NCI-H748 (cell line): ENCODE measurements at regions not wholly inside any gene's neighbourhood (a gene's known extent, or its start where the extent isn't known, plus 50 kb on each side); places are given as distances from the start of the nearest gene placed in this dataset.

Source experiments
- DNase-seq: peaks from one replicate; lab custom pipeline; 2025; ENCODE audit not compliant: unreplicated experiment; lab: John Stamatoyannopoulos, UW

DNA sequence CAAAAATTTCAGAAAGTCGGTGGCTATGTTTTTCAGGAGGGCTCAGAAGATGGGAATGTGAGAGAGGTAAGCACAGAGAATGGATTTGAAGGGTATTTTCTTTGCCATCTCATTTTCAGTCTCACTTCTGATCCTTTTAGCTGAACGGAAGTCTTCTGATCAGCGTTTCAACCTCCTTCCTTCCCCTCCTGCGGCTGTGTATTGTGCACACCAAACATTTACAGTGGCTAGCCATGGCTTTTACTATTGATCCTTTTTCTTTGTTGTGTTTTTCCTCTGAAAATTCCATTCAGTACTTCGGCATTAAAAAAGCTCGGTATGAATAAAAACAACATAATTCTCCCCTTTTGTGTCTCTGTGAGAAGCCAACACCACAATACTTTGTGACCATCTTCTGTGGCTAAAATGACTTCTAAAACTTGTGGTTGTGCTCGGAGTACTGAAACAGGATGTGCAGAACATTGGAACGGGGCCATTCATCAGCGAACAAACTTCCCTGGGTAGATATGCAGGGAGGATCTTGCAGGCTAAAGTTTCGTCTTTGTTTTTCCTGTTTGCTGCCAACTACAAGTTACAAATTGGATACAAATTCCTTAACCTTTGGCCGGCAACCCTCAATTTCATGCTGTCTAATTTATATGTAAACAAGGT, 260.8 kb upstream of the FAM98A start:
- DNase-seq: no peak

DNA sequence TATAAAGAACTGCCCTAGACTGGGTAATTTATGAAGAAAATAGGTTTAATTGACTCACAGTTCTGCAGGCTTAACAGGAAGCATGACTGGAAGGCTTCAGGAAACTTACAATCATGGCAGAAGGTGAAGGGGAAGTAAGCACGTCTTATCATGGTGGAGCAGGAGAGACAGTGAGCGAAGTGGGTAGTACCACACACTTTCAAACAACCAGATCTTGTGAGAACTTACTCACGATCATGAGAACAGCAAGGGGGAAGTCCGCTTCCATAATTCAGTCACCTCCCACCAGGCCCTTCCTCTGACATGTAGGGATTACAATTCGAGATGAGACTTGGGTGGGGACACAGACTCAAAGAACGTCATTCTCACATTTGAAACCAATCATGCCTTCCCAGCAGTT, 260.1 kb upstream of the FAM98A start:
- DNase-seq: no peak

DNA sequence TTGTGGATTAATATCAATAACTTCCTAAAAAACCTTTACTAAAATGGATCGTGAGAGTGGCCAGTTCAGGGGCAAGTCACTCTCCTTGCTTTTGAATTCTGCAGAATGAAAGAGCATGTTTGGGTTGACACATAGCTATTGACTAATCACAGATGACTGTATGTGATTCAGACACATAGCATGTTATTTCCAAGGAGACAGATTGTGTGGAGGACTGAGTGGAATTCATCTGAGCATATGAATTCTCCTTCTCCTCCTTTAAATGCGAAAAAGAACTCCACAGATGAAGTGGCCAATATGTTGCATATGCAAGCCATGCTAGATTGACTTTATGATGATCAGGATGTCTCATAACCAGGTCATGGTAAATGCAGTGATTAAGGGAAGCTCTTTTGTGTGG, 249.4 kb upstream of the FAM98A start:
- DNase-seq: no peak

DNA sequence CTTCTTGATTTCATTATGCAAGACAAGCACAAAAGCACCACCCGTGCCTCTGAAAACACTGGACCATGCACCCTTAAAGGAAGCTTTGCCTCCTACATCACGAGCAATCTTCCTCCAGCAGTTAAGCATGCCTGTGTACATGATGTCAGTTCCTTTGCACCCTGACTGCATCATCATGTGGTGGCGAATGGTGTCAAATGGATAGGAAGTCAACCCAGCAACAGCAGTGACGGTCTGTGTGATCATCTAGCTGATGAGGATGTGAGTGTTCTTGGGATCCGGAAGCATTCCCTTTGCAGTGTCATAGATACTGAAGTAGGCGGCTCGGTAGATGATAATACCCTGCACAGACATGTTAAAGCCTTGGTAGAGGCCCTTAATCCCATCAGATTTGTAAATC, 240.7 kb upstream of the FAM98A start:
- no peak for DNase-seq

DNA sequence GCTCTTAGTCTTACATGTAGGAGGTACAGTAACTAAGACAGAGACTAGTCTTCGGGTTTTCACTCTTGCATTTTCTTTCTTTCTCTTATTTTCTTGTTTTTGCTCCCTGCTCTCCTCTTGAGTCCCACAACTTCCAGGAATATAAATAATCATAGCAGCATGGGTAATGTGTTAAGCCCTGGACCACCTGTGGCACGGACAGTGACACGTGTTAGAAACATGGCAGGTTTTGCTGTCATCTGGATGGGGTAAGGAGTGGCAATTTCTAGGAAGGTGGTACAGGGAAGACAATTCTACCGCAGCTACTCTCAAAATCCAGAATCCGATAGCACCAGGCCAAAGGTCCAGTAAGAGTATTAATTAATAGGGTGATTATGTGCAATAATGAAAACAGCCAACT, 237.5 kb upstream of the FAM98A start:
- no peak for DNase-seq

DNA sequence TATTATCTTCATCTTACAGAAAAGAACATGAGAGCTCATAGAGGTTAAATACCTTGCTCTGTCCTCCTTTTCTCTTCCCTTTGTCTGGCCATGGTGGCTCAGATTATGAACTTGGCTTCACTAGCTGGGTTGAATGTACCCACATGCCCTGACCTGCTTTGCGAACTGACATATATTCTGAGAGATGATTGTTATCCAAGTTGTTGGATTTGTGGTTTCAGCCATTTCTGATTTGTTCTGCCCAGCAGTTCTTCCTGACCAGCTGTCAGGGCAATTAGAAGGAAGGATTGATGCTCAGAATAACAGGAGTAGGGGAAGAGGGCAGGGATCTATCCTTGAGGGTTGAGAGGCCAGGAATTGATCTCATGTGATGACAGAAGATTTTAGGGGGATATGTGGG, 236.8 kb upstream of the FAM98A start:
- no peak for DNase-seq

DNA sequence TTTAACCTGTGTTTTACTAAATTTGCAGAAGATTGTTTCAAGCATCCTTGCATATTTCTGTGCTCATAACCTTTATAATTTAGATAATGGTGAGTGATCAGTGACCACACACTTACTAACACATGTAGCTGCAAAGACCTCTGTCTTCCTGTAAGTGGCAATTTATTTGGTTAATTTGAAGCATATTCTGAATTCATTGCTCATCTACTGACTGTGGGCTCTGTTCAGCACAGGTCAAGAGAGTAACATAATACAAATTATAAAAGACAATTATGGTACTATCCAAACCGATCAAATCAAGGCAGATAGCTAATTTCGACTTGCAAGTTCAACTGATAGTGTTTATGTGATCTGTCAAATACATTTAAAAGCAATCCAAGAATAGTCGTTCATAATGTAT, 223.9 kb upstream of the FAM98A start:
- DNase-seq: no peak

DNA sequence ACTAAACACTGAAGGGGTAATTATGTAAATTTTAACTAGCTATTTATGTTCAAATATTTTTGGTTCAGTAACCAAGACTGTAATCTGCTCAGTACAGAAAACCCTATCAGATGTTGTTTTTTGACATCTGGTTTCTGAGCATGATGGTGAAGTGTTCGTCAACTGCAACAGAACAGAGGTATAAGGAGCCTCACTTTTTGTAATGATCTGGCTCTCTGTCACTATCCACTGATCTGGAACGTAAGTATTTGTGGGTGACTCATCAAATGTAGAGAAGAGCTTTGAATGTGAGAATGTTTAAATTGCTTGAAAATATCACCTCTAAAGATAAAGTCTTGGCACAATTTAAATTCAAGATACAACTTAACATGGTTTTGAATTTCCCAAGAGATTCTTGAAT, 213.6 kb upstream of the FAM98A start:
- DNase-seq: no peak

DNA sequence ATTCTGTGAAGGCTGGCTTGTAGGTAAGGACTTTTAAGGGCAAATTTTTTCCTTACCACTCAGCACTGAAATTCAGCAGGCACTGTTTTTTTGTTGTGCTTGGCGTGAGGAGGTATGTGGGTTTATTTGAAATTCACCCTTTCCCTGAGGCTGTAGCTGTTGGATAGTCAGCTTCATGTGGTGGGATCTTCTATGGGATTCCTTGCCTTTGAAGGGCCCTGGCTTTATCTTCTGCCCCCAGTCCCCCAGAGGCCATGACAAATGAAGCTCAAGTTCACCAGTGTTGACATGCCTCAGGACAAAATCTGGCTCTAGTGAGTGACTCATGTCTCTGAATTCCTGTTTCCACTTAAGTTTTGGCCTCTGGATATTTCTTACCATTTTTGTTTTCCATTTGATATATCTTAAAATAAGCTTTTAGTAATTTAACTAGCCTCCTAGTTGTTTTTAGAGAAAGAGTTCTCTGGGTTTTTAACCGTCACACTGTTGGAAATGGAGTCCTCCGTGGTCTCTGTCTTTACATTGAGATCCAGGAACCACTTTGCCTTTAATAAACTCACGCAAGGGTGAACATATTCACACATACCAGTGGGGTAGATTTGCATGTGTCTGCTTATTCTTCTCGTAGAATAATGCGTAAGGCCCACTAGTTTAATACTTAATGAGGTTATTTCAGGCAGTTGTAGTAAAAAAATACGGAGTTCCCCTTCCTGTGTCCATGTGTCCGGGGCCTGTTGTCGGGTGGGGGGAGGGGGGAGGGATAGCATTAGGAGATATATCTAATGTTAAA, 211.1 kb upstream of the FAM98A start:
- no peak for DNase-seq

DNA sequence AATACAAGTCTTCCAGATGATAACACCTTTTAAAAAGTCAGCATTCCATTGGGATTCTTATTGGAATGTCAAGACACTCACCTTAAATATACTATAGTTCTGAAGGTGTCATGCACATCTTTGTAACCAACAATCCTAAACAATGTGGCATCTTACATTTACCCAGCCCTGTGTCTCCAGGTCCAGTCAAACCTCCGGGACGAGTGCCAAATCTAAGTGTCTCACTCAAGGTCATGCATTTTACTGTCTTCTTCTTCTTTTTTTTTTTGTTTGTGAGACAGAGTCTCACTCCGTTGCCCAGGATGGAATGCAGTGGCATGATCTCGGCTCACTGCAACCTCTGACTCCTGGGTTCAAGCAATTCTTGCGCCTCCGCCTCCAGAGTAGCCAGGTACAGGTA, 206.9 kb upstream of the FAM98A start:
- DNase-seq: no peak

DNA sequence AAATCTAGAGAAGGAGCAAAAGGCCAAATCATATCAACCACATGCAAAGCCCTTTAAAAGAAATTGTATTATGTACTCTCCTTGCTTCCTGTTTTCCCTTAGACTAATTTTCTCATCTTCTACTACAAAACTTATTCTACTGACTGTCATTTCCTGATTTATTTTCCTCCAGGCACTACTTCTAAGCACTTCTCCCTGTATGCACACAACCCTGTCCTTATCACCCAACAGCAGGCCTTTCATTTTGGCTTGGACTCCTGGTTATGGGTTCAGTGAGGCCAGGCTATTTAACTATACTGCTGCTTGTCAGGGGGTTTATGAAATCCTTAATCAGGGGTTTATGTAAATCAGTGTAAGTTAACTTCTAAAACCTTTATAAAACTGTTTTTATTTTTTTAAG, 205.1 kb upstream of the FAM98A start:
- no peak for DNase-seq

DNA sequence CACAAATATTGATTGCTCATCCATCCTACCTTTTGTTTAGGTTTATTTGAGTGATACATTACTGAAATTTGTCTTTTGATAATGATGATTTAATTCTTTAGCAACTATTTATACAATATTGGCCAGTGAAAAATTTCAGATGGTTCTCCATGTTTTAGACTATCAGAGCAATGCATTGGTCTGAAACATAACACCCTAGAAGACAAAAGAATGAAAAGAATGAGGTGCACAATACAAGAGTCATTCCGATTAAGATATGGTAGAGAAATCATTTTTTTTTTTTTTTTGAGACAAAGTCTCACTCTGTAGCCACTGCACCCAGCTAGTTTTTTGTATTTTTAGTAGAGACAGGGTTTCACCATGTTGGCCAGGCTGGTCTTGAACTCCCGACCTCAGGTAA, 197.4 kb upstream of the FAM98A start:
- no peak for DNase-seq

DNA sequence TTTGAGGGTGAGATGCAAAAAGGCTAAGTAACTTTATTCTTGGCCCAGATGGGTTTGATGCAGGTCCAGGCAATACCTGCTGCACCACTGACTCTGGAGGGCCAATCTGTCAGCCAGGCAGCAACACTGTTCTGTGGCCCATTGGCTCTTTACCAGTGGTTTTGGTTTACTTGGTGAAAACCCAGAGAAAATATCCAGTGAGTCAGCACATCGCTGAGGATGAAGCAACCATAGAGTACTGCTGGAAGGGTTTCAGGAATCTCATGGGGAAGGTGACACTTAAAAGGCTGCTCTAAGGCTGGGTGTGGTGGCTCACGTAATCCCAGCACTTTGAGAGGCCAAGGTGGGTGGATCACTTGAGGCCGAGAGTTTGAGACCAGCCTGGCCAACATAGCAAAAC, 192.5 kb upstream of the FAM98A start:
- DNase-seq: no peak

DNA sequence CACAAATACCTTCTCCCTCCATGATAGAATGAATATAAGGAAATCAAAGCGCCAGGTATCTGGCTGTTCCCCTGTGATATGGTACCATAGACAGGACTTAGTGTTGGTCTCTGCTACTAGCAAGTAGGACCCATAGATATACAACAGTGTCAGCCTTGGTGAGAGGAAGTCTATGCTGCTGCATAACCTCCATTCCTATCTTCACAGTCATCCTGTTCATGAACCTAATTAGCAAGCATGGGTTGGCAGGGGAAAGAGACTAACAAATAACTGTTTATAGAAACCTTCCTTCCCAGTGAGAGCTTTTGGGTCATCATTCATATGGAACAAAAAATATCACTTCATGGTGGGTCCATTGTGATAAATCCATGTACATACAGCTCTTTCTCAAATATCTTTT, 188.9 kb upstream of the FAM98A start:
- no peak for DNase-seq

DNA sequence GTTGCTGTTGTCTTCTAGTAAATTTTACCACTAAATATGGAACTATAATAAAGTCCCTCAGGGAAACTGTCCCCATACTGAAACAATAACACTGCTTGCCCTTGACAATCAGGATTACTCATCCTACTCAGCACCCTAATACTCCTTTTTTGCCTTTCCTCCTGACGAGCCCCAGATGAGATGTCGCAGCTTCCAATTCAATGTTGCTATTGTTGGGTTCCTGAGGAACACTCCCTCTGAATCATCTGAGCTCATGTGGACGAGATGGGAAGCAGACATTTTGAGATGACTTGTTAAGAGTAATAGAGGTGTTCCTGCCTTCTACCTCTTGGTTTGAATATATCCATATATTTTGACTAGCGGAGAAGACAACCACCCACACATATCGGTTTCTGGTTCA, 187.8 kb upstream of the FAM98A start:
- no peak for DNase-seq

DNA sequence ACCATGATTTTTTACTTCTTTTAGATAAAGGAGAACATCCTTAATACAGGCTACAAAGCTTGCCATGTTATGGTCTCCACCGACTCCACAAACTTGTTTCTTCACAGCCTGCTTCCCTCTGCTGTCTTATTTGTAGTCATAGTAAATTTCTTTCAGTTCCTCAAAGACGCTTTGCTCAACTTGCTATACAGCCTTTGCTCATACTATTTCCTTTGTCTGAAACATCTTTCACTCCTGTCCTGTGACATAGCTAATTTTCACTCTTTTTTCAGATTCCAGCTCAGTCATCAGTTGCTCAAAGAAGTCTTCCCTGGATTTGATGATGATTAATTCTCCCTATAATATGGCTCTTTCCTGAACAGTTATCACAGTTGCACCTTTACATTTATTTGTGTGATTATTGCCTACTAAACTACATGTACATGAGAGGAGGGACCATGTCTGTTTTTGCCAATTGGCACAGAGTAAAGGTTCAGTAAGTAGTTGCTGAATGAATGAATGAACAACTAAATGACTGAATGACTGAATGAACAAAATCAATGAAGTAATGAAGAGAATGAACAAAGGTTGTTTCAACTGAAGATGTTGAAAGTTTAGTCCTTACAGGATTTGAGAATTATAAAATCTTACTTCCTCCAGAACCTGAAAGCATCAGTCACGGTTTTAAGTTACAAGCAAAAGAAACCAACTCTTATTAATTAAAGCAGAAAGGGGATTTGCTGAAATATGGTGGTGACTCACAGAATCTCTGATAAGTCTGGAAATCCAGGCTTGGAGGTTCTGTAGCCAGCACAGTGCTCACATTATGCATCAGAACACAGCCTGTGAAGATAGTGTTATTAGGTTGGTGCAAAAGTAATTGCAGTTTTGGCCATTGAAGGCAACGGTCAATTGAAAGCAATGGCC, 186.4 kb upstream of the FAM98A start:
- DNase-seq: no peak

DNA sequence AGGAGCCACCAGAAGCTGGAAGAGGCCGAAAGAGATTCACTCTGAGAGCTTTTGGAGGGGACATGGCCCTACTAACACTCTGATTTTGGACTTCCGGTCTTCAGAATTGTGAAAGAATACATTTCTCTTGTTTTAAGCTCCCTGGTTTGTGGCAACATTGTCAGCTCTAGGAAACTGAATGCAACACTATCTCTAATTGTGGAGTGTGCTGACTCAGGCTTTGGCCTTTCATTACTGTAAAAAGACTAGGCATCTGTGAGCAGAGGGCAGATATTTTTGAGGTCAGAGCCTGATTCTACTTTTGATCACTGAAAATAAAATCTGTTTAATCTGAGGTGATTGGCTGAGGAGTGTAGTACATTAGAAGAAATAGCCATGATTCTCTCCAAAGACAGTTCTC, 185.4 kb upstream of the FAM98A start:
- no peak for DNase-seq

DNA sequence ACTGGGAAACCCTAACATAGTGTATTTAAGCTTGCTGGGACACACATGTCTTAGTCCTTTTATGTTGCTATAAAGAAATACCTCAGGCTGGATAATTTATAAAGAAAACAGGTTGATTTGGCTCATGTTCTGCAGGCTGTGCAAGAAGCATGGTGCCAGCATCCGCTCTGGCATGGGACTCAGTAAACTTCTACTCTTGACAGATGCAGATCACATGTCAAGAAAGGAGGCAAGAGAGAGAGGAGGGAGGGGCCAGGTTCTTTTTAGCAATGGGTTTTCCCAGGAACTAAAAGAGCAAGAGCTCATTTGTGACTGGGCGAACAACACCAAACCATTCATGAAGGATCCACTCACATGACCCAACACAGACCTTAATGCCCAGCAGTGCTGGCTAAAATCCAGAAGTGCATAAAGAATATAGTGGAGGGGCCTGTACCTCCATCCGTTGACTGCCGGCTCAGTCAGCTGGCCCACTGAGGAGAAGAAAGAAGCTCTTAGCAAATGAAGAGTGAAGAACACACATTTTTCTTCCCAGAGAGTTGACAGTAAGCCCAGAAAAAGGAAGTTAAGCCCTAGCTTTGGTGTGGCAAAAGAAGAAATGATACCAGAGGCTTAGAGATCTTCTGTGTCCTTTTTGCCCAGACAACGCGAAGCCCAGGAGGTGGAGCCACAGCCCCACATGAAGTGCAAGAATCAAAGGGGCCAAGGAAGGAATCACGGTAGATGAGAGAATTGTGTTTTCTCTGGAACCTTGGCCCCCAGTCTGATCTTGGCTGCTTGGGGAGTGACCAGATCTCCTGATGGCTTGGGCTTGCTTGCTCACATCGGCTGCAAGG, 183.5 kb upstream of the FAM98A start:
- DNase-seq: no peak

DNA sequence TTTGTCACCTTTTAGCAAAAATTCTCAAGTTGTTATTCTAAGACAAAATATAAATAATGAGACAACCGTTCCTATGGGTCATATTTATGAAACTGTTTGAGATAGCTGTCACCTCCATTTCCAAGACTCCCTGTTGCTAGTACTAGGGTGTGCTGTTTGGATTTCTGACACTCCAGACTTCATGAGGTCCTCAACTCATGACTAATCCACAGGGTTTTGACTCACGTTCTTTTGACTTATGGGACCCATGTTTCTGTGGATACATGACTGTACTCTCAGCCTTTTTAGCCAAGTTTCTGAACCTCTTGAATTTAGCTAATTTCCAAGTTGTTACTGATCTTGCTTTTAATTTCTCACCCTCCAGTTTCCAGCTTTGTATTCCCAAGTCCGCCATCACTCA, 178.7 kb upstream of the FAM98A start:
- DNase-seq: no peak

DNA sequence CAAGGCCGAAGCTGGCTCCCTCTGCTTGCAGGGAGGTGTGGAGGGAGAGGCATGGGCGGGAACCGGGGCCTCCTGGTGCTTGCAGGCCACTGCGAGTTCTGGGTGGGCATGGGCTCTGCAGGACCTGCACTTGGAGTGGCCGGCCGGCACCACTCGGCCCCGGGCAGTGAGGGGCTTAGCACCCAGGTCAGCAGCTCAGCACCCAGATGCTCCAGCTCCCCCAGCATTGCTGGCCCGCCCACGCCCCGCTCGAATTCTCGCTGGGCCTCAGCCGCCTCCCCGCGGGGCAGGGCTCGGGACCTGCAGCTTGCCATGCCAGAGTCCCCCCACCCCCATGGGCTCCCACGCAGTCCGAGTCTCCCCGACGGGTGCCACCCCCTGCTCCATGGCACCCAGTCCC, 176.2 kb upstream of the FAM98A start:
- DNase-seq: no peak

DNA sequence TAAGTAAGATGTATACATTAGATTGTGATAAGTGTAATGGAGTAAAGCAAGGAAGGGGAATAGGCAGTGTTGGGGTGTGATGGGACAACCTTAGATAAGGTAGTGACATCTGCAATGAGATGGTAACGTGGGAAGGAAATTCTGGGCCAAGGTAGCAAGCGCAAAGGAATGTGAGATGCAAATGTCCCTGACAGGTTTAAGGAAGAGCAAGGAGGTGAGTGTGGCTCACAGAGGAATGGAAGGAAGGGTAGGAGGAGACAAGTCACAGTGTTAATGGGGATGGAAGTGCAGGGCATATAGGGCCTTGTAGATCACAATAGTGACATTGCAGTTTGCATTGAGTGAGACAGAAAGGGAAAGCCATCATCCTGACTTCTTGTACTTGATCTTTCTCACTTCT, 170.9 kb upstream of the FAM98A start:
- DNase-seq: no peak
